DND-41 (cell line): ENCODE measurements at regions not wholly inside any gene's neighbourhood (a gene's known extent, or its start where the extent isn't known, plus 50 kb on each side); places are given as distances from the start of the nearest gene placed in this dataset.

ENCODE experiments used
- ATAC-seq: fragments of 200-7000 bp; cut with Tn5 transposase; 3 replicates; pipeline ENCODE4 v1.9.1; 2021; ENCODE audit warnings: low read depth; ENCODE audit not compliant: insufficient read depth
- DNase-seq: peaks from one replicate; pipeline ENCODE4 v3.0.0-alpha.2; 2020
- H2AFZ ChIP-seq: 2 replicates; pipeline ENCODE4 v1.6.0; 2012; ENCODE audit warnings: low read depth, low read length
- H3K27ac ChIP-seq: 2 replicates; pipeline ENCODE4 v1.5.1; 2012; ENCODE audit warnings: low read length, inconsistent platforms
- H3K27me3 ChIP-seq: fragments of 200-600 bp; sonication (generic); 2 replicates; pipeline ENCODE4 v1.6.0; 2012; ENCODE audit warnings: low read length, mild to moderate bottlenecking, inconsistent platforms; ENCODE audit not compliant: insufficient read depth, poor library complexity
- H3K36me3 ChIP-seq: 2 replicates; pipeline ENCODE4 v1.5.1; 2012; ENCODE audit warnings: low read length, inconsistent platforms; ENCODE audit not compliant: insufficient read depth
- H3K4me1 ChIP-seq: 2 replicates; pipeline ENCODE4 v1.5.1; 2012; ENCODE audit warnings: mild to moderate bottlenecking, low read length; ENCODE audit not compliant: insufficient read depth
- H3K4me2 ChIP-seq: 2 replicates; pipeline ENCODE4 v1.6.0; 2012; ENCODE audit warnings: mild to moderate bottlenecking, moderate library complexity, low read length, inconsistent platforms; ENCODE audit not compliant: insufficient read depth
- H3K4me3 ChIP-seq, 2 experiments: fragments of 200-600 bp in 1 of 2; shearing (Covaris generic) in 1 of 2; 2 replicates each; pipeline ENCODE4 v1.5.1; 2012 to 2016; ENCODE audit warnings: inconsistent platforms in 2 of 2, low read length in 2 of 2, mild to moderate bottlenecking in 2 of 2, low read depth in 1 of 2, moderate library complexity in 1 of 2
- H3K79me2 ChIP-seq: 2 replicates; pipeline ENCODE4 v1.6.0; 2012; ENCODE audit warnings: low read length, inconsistent platforms; ENCODE audit not compliant: insufficient read depth
- H3K9ac ChIP-seq: 2 replicates; pipeline ENCODE4 v1.6.0; 2012; ENCODE audit warnings: low read depth, mild to moderate bottlenecking, inconsistent platforms, low read length, moderate library complexity
- H3K9me3 ChIP-seq: 2 replicates; pipeline ENCODE4 v1.5.1; 2012; ENCODE audit warnings: low read length, moderate library complexity, mild to moderate bottlenecking, inconsistent platforms; ENCODE audit not compliant: insufficient read depth, severe bottlenecking
- H4K20me1 ChIP-seq: 2 replicates; pipeline ENCODE4 v1.6.0; 2012; ENCODE audit warnings: low read length; ENCODE audit not compliant: insufficient read depth
- CTCF ChIP-seq: IDR thresholded peaks from 2 replicates; pipeline ENCODE4 v1.5.1; 2012; ENCODE audit warnings: borderline replicate concordance, low read length, moderate library complexity, mild to moderate bottlenecking; ENCODE audit not compliant: poor library complexity, severe bottlenecking; ENCODE audit errors: extremely low read depth
- EZH2 ChIP-seq: IDR thresholded peaks from 3 replicates; pipeline ENCODE4 v1.6.1; 2012; ENCODE audit warnings: borderline replicate concordance, low read depth, mild to moderate bottlenecking, moderate library complexity, low read length, inconsistent platforms; ENCODE audit not compliant: severe bottlenecking

- no peak for DNase-seq
- TF ChIP-seq CTCF (no peak), EZH2 (no peak)
- H4K20me1 ChIP-seq = no peaks in the 10 kb centered on the region
- no peaks in the 10 kb centered on the region for H3K9me3 ChIP-seq
- H3K4me1 ChIP-seq = no peaks in the 10 kb centered on the region
- no peak overlapping the region for H3K9ac ChIP-seq
- H3K27me3 ChIP-seq = no peaks in the 10 kb centered on the region
- H3K36me3 ChIP-seq = no peaks in the 10 kb centered on the region
- ATAC-seq = no peak
- no peak overlapping the region for H3K27ac ChIP-seq
- no peak overlapping the region for H3K4me3 ChIP-seq
- H3K79me2 ChIP-seq = no peaks in the 10 kb centered on the region
- H3K4me2 ChIP-seq = no peak overlapping the region
- no peak overlapping the region for H2AFZ ChIP-seq
Measured at GRCh38 chr18:66159451-66159850, 408.6 kb downstream of the CDH7 start.

GRCh38 chr18:66156946-66157687, 406.3 kb downstream of the CDH7 start:
- H2AFZ ChIP-seq = no peak overlapping the region
- H4K20me1 ChIP-seq = no peaks in the 10 kb centered on the region
- no peaks in the 10 kb centered on the region for H3K79me2 ChIP-seq
- H3K9ac ChIP-seq = no peak overlapping the region
- TF ChIP-seq EZH2 (no peak), CTCF (no peak)
- H3K27me3 ChIP-seq = no peaks in the 10 kb centered on the region
- H3K4me3 ChIP-seq = no peak overlapping the region
- no peak for DNase-seq
- no peak for ATAC-seq
- H3K4me2 ChIP-seq = no peak overlapping the region
- no peaks in the 10 kb centered on the region for H3K9me3 ChIP-seq
- no peak overlapping the region for H3K27ac ChIP-seq
- no peaks in the 10 kb centered on the region for H3K36me3 ChIP-seq
- H3K4me1 ChIP-seq = no peaks in the 10 kb centered on the region

GRCh38 chr18:66150650-66151049, 399.8 kb downstream of the CDH7 start:
- Histone ChIP-seq H3K4me1 (no peaks in the 10 kb centered on the region), H3K9ac (no peak overlapping the region), H3K4me3 (no peak overlapping the region), H3K36me3 (no peaks in the 10 kb centered on the region), H3K79me2 (no peaks in the 10 kb centered on the region), H3K27me3 (no peaks in the 10 kb centered on the region), H3K4me2 (no peak overlapping the region), H2AFZ (no peak overlapping the region), H3K27ac (no peak overlapping the region), H4K20me1 (no peaks in the 10 kb centered on the region), H3K9me3 (no peaks in the 10 kb centered on the region)
- TF ChIP-seq EZH2 = no peak
- TF ChIP-seq CTCF = no peak
- DNase-seq (no peak), ATAC-seq (no peak)
